ENCODE measurements at regions not wholly inside any gene's neighbourhood (a gene's known extent, or its start where the extent isn't known, plus 50 kb on each side); places are given as distances from the start of the nearest gene placed in this dataset.

- WGBS, 2 experiments = 71 to 80% methylated on average over 3 of the region's 3 CpGs
- H3K4me3 ChIP-seq (ENCODE audit: insufficient read depth, low read depth, low read length) = no peak overlapping the region
- no peaks in the 10 kb centered on the region for H3K4me1 ChIP-seq (ENCODE audit: control insufficient read depth, insufficient read depth, low read length)
- no peaks in the 10 kb centered on the region for H3K27me3 ChIP-seq (ENCODE audit: control insufficient read depth, insufficient read depth, low read length, poor library complexity, severe bottlenecking)
- H3K36me3 ChIP-seq (ENCODE audit: control insufficient read depth, insufficient read depth, low read length) = no peaks in the 10 kb centered on the region
- H3K27ac ChIP-seq (ENCODE audit: insufficient read depth, low read depth, low read length, poor library complexity, severe bottlenecking) = no peak overlapping the region
- H3K9me3 ChIP-seq (ENCODE audit: control insufficient read depth, low read length) = no peaks in the 10 kb centered on the region
Observed at GRCh38 chr7:53904355-53904754, 637.8 kb upstream of the VSTM2A start.

GRCh38 chr7:53917637-53918036 is 624.5 kb upstream of the VSTM2A start:
- no peak overlapping the region for H3K4me3 ChIP-seq (ENCODE audit: insufficient read depth, low read depth, low read length)
- H3K36me3 ChIP-seq (ENCODE audit: control insufficient read depth, insufficient read depth, low read length) = no peaks in the 10 kb centered on the region
- no peaks in the 10 kb centered on the region for H3K4me1 ChIP-seq (ENCODE audit: control insufficient read depth, insufficient read depth, low read length)
- WGBS, 2 experiments = 90 to 99% methylated on average over 4 to 5 of the region's 5 CpGs
- H3K27ac ChIP-seq (ENCODE audit: insufficient read depth, low read depth, low read length, poor library complexity, severe bottlenecking) = no peak overlapping the region
- H3K27me3 ChIP-seq (ENCODE audit: control insufficient read depth, insufficient read depth, low read length, poor library complexity, severe bottlenecking) = no peaks in the 10 kb centered on the region
- H3K9me3 ChIP-seq (ENCODE audit: control insufficient read depth, low read length) = no peaks in the 10 kb centered on the region

- Histone ChIP-seq H3K4me1 (ENCODE audit: control insufficient read depth, insufficient read depth, low read length) (no peaks in the 10 kb centered on the region), H3K9me3 (ENCODE audit: control insufficient read depth, low read length) (no peaks in the 10 kb centered on the region), H3K27me3 (ENCODE audit: control insufficient read depth, insufficient read depth, low read length, poor library complexity, severe bottlenecking) (no peaks in the 10 kb centered on the region), H3K4me3 (ENCODE audit: insufficient read depth, low read depth, low read length) (no peak overlapping the region), H3K36me3 (ENCODE audit: control insufficient read depth, insufficient read depth, low read length) (no peaks in the 10 kb centered on the region), H3K27ac (ENCODE audit: insufficient read depth, low read depth, low read length, poor library complexity, severe bottlenecking) (no peak overlapping the region)
- 94 to 97% methylated on average over 5 of the region's 5 CpGs for WGBS, 2 experiments
Observed at GRCh38 chr7:53920011-53920410, 622.2 kb upstream of the VSTM2A start.

- H3K27me3 ChIP-seq (ENCODE audit: control insufficient read depth, insufficient read depth, low read length, poor library complexity, severe bottlenecking) = no peaks in the 10 kb centered on the region
- H3K9me3 ChIP-seq (ENCODE audit: control insufficient read depth, low read length) = no peaks in the 10 kb centered on the region
- no peaks in the 10 kb centered on the region for H3K4me1 ChIP-seq (ENCODE audit: control insufficient read depth, insufficient read depth, low read length)
- no peaks in the 10 kb centered on the region for H3K36me3 ChIP-seq (ENCODE audit: control insufficient read depth, insufficient read depth, low read length)
- 95 to 96% methylated on average over 3 of the region's 3 CpGs for WGBS, 2 experiments
- no peak overlapping the region for H3K4me3 ChIP-seq (ENCODE audit: insufficient read depth, low read depth, low read length)
- H3K27ac ChIP-seq (ENCODE audit: insufficient read depth, low read depth, low read length, poor library complexity, severe bottlenecking) = no peak overlapping the region
Observed at GRCh38 chr7:53940483-53940882, 601.7 kb upstream of the VSTM2A start.

GRCh38 chr7:53947732-53948131 is 594.4 kb upstream of the VSTM2A start:
- H3K27ac ChIP-seq (ENCODE audit: insufficient read depth, low read depth, low read length, poor library complexity, severe bottlenecking) = no peak overlapping the region
- WGBS, 2 experiments = 90 to 94% methylated on average over 5 of the region's 6 CpGs
- H3K27me3 ChIP-seq (ENCODE audit: control insufficient read depth, insufficient read depth, low read length, poor library complexity, severe bottlenecking) = no peaks in the 10 kb centered on the region
- no peaks in the 10 kb centered on the region for H3K9me3 ChIP-seq (ENCODE audit: control insufficient read depth, low read length)
- H3K36me3 ChIP-seq (ENCODE audit: control insufficient read depth, insufficient read depth, low read length) = no peaks in the 10 kb centered on the region
- H3K4me3 ChIP-seq (ENCODE audit: insufficient read depth, low read depth, low read length) = no peak overlapping the region
- no peaks in the 10 kb centered on the region for H3K4me1 ChIP-seq (ENCODE audit: control insufficient read depth, insufficient read depth, low read length)

GRCh38 chr7:53965716-53966115 is 576.5 kb upstream of the VSTM2A start:
- Histone ChIP-seq H3K4me3 (ENCODE audit: insufficient read depth, low read depth, low read length) (no peak overlapping the region), H3K9me3 (ENCODE audit: control insufficient read depth, low read length) (no peaks in the 10 kb centered on the region), H3K36me3 (ENCODE audit: control insufficient read depth, insufficient read depth, low read length) (no peaks in the 10 kb centered on the region), H3K27me3 (ENCODE audit: control insufficient read depth, insufficient read depth, low read length, poor library complexity, severe bottlenecking) (no peaks in the 10 kb centered on the region), H3K27ac (ENCODE audit: insufficient read depth, low read depth, low read length, poor library complexity, severe bottlenecking) (no peak overlapping the region), H3K4me1 (ENCODE audit: control insufficient read depth, insufficient read depth, low read length) (no peaks in the 10 kb centered on the region)
- 97 to 100% methylated on average over 2 to 3 of the region's 3 CpGs for WGBS, 2 experiments

- Histone ChIP-seq H3K4me1 (ENCODE audit: control insufficient read depth, insufficient read depth, low read length) (no peaks in the 10 kb centered on the region), H3K27me3 (ENCODE audit: control insufficient read depth, insufficient read depth, low read length, poor library complexity, severe bottlenecking) (no peaks in the 10 kb centered on the region), H3K36me3 (ENCODE audit: control insufficient read depth, insufficient read depth, low read length) (no peaks in the 10 kb centered on the region), H3K9me3 (ENCODE audit: control insufficient read depth, low read length) (no peaks in the 10 kb centered on the region), H3K27ac (ENCODE audit: insufficient read depth, low read depth, low read length, poor library complexity, severe bottlenecking) (no peak overlapping the region), H3K4me3 (ENCODE audit: insufficient read depth, low read depth, low read length) (no peak overlapping the region)
- WGBS, 2 experiments = 83 to 88% methylated on average over 2 of the region's 2 CpGs
Observed at GRCh38 chr7:53983480-53983879, 558.7 kb upstream of the VSTM2A start.

- Histone ChIP-seq H3K27ac (ENCODE audit: insufficient read depth, low read depth, low read length, poor library complexity, severe bottlenecking) (no peak overlapping the region), H3K4me1 (ENCODE audit: control insufficient read depth, insufficient read depth, low read length) (no peaks in the 10 kb centered on the region)
- 79 to 80% methylated on average over 4 of the region's 4 CpGs for WGBS, 2 experiments
Observed at GRCh38 chr7:53984776-53985175, 557.4 kb upstream of the VSTM2A start.

GRCh38 chr7:53988376-53988775 is 553.8 kb upstream of the VSTM2A start:
- Histone ChIP-seq H3K4me3 (ENCODE audit: insufficient read depth, low read depth, low read length) (no peak overlapping the region), H3K4me1 (ENCODE audit: control insufficient read depth, insufficient read depth, low read length) (no peaks in the 10 kb centered on the region), H3K27me3 (ENCODE audit: control insufficient read depth, insufficient read depth, low read length, poor library complexity, severe bottlenecking) (no peaks in the 10 kb centered on the region), H3K9me3 (ENCODE audit: control insufficient read depth, low read length) (no peaks in the 10 kb centered on the region), H3K27ac (ENCODE audit: insufficient read depth, low read depth, low read length, poor library complexity, severe bottlenecking) (no peak overlapping the region), H3K36me3 (ENCODE audit: control insufficient read depth, insufficient read depth, low read length) (no peaks in the 10 kb centered on the region)
- 86% methylated on average over 1 of the region's 2 CpGs; no CpG with 5 or more reads in 1 of the 2 experiments for WGBS, 2 experiments

More at GRCh38 chr7:53984776-53985175, 557.4 kb upstream of the VSTM2A start:
- Histone ChIP-seq H3K9me3 (ENCODE audit: control insufficient read depth, low read length) (no peaks in the 10 kb centered on the region), H3K36me3 (ENCODE audit: control insufficient read depth, insufficient read depth, low read length) (no peaks in the 10 kb centered on the region), H3K4me3 (ENCODE audit: insufficient read depth, low read depth, low read length) (no peak overlapping the region), H3K27me3 (ENCODE audit: control insufficient read depth, insufficient read depth, low read length, poor library complexity, severe bottlenecking) (no peaks in the 10 kb centered on the region)

- no peak overlapping the region for H3K27ac ChIP-seq (ENCODE audit: insufficient read depth, low read depth, low read length, poor library complexity, severe bottlenecking)
- H3K4me3 ChIP-seq (ENCODE audit: insufficient read depth, low read depth, low read length) = no peak overlapping the region
- H3K4me1 ChIP-seq (ENCODE audit: control insufficient read depth, insufficient read depth, low read length) = no peaks in the 10 kb centered on the region
- no peaks in the 10 kb centered on the region for H3K9me3 ChIP-seq (ENCODE audit: control insufficient read depth, low read length)
- H3K27me3 ChIP-seq (ENCODE audit: control insufficient read depth, insufficient read depth, low read length, poor library complexity, severe bottlenecking) = no peaks in the 10 kb centered on the region
- WGBS, 2 experiments = 80 to 87% methylated on average over 3 of the region's 3 CpGs
- H3K36me3 ChIP-seq (ENCODE audit: control insufficient read depth, insufficient read depth, low read length) = no peaks in the 10 kb centered on the region
Observed at GRCh38 chr7:53993224-53993623, 549.0 kb upstream of the VSTM2A start.

GRCh38 chr7:53996876-53997275 is 545.3 kb upstream of the VSTM2A start:
- H3K27me3 ChIP-seq (ENCODE audit: control insufficient read depth, insufficient read depth, low read length, poor library complexity, severe bottlenecking) = no peaks in the 10 kb centered on the region
- no peaks in the 10 kb centered on the region for H3K36me3 ChIP-seq (ENCODE audit: control insufficient read depth, insufficient read depth, low read length)
- H3K4me1 ChIP-seq (ENCODE audit: control insufficient read depth, insufficient read depth, low read length) = no peaks in the 10 kb centered on the region
- no peak overlapping the region for H3K27ac ChIP-seq (ENCODE audit: insufficient read depth, low read depth, low read length, poor library complexity, severe bottlenecking)
- no peak overlapping the region for H3K4me3 ChIP-seq (ENCODE audit: insufficient read depth, low read depth, low read length)
- no peaks in the 10 kb centered on the region for H3K9me3 ChIP-seq (ENCODE audit: control insufficient read depth, low read length)
- WGBS, 2 experiments = 92 to 100% methylated on average over 1 of the region's 1 CpG

Measured in ectodermal cell (in vitro differentiated cells).